ENCODE measurements at regions not wholly inside any gene's neighbourhood (a gene's known extent, or its start where the extent isn't known, plus 50 kb on each side); places are given as distances from the start of the nearest gene placed in this dataset.

- TF ChIP-seq POLR2A (IDR thresholded peaks at IDR 0.05), result no peak
- no peak for TF ChIP-seq CTCF (IDR thresholded peaks at IDR 0.05)
Observed at GRCh38 chr22:48267681-48268080, 1505.2 kb downstream of the TBC1D22A start.

Data from heart left ventricle (tissue), 13 donors.